Glutamatergic neuron (in vitro differentiated cells): ENCODE measurements at regions not wholly inside any gene's neighbourhood (a gene's known extent, or its start where the extent isn't known, plus 50 kb on each side); places are given as distances from the start of the nearest gene placed in this dataset.
A peak's percentile ranks its signal among the peaks of the same experiment; 100 is the strongest.

Experiments used
- DNase-seq: peaks from one replicate; pipeline ENCODE4 v3.0.0; 2022
- H3K27ac Mint-ChIP-seq: one replicate; pipeline ENCODE4 v1.8.0; 2020; ENCODE audit warnings: mild to moderate bottlenecking, mixed read lengths, inconsistent platforms; ENCODE audit not compliant: unreplicated experiment
- H3K27me3 Mint-ChIP-seq: one replicate; pipeline ENCODE4 v1.8.0; 2020; ENCODE audit warnings: mild to moderate bottlenecking, moderate library complexity, mixed read lengths, inconsistent platforms; ENCODE audit not compliant: unreplicated experiment
- H3K36me3 Mint-ChIP-seq: one replicate; pipeline ENCODE4 v1.8.0; 2020; ENCODE audit warnings: mild to moderate bottlenecking, mixed read lengths, inconsistent platforms; ENCODE audit not compliant: unreplicated experiment
- H3K4me1 Mint-ChIP-seq: one replicate; pipeline ENCODE4 v1.8.0; 2020; ENCODE audit warnings: mild to moderate bottlenecking, low read depth, mixed read lengths, inconsistent platforms; ENCODE audit not compliant: unreplicated experiment
- H3K4me3 Mint-ChIP-seq: one replicate; pipeline ENCODE4 v1.8.0; 2020; ENCODE audit warnings: mild to moderate bottlenecking, mixed read lengths, inconsistent platforms; ENCODE audit not compliant: unreplicated experiment
- H3K9me3 Mint-ChIP-seq: one replicate; pipeline ENCODE4 v1.8.0; 2020; ENCODE audit warnings: mild to moderate bottlenecking, moderate library complexity, mixed read lengths, inconsistent platforms; ENCODE audit not compliant: unreplicated experiment
- CTCF ChIP-seq: fragments of 200-600 bp; sonication (generic); IDR thresholded peaks from one replicate; pipeline ENCODE4 v1.5.0; 2021; ENCODE audit not compliant: partially characterized antibody, unreplicated experiment

GRCh38 chrX:40154853-40155588 lies 57.3 kb upstream of the BCOR start:
- peaks cover 9% of the 10 kb centered on the region for H3K27me3 Mint-ChIP-seq
- H3K36me3 Mint-ChIP-seq = no peaks in the 10 kb centered on the region
- peaks cover 6% of the 10 kb centered on the region for H3K9me3 Mint-ChIP-seq
- TF ChIP-seq CTCF = no peak
- peak overlapping the region; percentile 97 for H3K27ac Mint-ChIP-seq
- peak; percentile 65 for DNase-seq
- peak overlapping the region; percentile 88 for H3K4me3 Mint-ChIP-seq
- peaks cover 11% of the 10 kb centered on the region for H3K4me1 Mint-ChIP-seq

GRCh38 chrX:40154250-40154852 lies 56.6 kb upstream of the BCOR start:
- peak overlapping the region; percentile 97 for H3K27ac Mint-ChIP-seq
- no peak for TF ChIP-seq CTCF
- H3K36me3 Mint-ChIP-seq = no peaks in the 10 kb centered on the region
- H3K4me1 Mint-ChIP-seq = peaks cover 12% of the 10 kb centered on the region
- H3K9me3 Mint-ChIP-seq = peaks cover 4% of the 10 kb centered on the region
- H3K4me3 Mint-ChIP-seq = peak overlapping the region; percentile 83
- DNase-seq = peak; percentile 73
- peaks cover 9% of the 10 kb centered on the region for H3K27me3 Mint-ChIP-seq

- Mint-ChIP-seq H3K36me3 (no peaks in the 10 kb centered on the region), H3K9me3 (peaks cover 4% of the 10 kb centered on the region), H3K27ac (peak overlapping the region; percentile 52), H3K4me1 (peaks cover 12% of the 10 kb centered on the region), H3K4me3 (peak overlapping the region; percentile 34), H3K27me3 (peaks cover 9% of the 10 kb centered on the region)
- peak; percentile 13 for TF ChIP-seq CTCF
- DNase-seq = peak; percentile 65
These were observed 55.8 kb upstream of the BCOR start for GRCh38 chrX:40153345-40154249.

DNA sequence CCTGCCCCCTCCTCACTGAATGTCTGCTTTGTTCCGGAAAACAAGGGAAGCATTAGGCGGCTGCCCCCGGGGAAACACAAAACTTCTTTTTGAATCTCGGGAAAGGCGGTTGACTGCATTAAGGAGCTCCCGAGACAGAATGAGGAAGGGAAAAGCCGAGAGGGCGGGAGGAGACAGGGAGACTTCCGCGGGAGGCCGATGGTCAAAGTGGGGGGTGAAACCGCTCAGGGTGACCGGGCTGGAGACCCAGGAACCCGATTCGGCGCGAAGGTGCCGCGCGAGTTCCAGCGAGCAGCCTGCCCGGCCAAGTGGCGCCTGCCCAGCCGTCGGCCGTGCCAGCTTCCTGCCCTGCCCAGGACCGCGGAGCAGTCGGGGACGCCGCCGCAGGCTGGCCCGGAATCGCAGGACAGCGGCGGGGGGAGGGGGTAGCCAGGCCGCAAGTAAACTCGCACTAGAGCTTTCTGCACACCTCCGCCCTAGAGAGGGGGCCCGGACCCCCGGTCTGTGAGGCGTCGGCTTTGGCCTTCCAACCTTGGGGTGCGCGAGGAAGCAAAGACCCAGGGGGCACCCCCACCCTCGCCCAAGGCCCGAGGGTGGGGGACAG lies 55.1 kb upstream of the BCOR start:
- Mint-ChIP-seq H3K27ac (peak overlapping the region; percentile 52), H3K9me3 (peaks cover 4% of the 10 kb centered on the region), H3K27me3 (peaks cover 9% of the 10 kb centered on the region), H3K36me3 (no peaks in the 10 kb centered on the region), H3K4me3 (peak overlapping the region; percentile 34), H3K4me1 (peaks cover 13% of the 10 kb centered on the region)
- DNase-seq = peak; percentile 20
- no peak for TF ChIP-seq CTCF
